SK-N-SH (cell line): ENCODE measurements at regions not wholly inside any gene's neighbourhood (a gene's known extent, or its start where the extent isn't known, plus 50 kb on each side); places are given as distances from the start of the nearest gene placed in this dataset.

Experiments used
- CTCF ChIA-PET: fragments of 300-600, 350-600 bp; formaldehyde crosslinking; extraction: SDS; loops from one replicate; lab custom pipeline; 2021; lab: Yijun Ruan, JAX
- POLR2A ChIA-PET: fragments of 350-600 bp; sonication (Branson Sonifier 250); formaldehyde crosslinking; extraction: SDS; loops from one replicate; lab custom pipeline; 2020; ENCODE audit warnings: antibody characterized with exemption, inconsistent platforms; lab: Yijun Ruan, JAX
- DNase-seq: peaks from one replicate; pipeline ENCODE4 v3.0.0; 2012
- H2AFZ ChIP-seq: fragments of 200-600 bp; sonication (generic); 2 replicates; pipeline ENCODE4 v1.8.1; 2016; ENCODE audit warnings: antibody characterized with exemption, mild to moderate bottlenecking, low read depth
- H3F3A ChIP-seq: fragments of 200-600 bp; sonication (generic); replicated peaks from 2 replicates; pipeline ENCODE3; 2016; ENCODE audit warnings: antibody characterized with exemption, mild to moderate bottlenecking; ENCODE audit not compliant: insufficient read depth
- H3K27ac ChIP-seq, 2 experiments: fragments of 200-500 bp in 1 of 2; fragments of 200-600 bp in 1 of 2; sonication (Bioruptor generic) in 1 of 2; sonication (generic), shearing (Covaris generic) in 1 of 2; 2 replicates each; pipeline versions ENCODE4 v1.5.1 to v1.6.1; 2014 to 2016; ENCODE audit warnings: low read depth in 2 of 2, inconsistent platforms in 1 of 2, low read length in 1 of 2, mild to moderate bottlenecking in 1 of 2, mixed read lengths in 1 of 2
- H3K27me3 ChIP-seq: fragments of 200-600 bp; sonication (generic), shearing (Covaris generic); 2 replicates; pipeline ENCODE4 v1.6.1; 2016; ENCODE audit warnings: mixed run types; ENCODE audit not compliant: insufficient read depth
- H3K36me3 ChIP-seq, 2 experiments: fragments of 200-500 bp in 1 of 2; fragments of 200-600 bp in 1 of 2; sonication (Bioruptor generic) in 1 of 2; sonication (generic) in 1 of 2; replicated peaks in 1 of 2; 2 replicates each; pipeline versions ENCODE3 to v1.5.1; 2014 to 2016; ENCODE audit warnings: low read length in 1 of 2, mild to moderate bottlenecking in 1 of 2; ENCODE audit not compliant: insufficient read depth in 2 of 2, control insufficient read depth in 1 of 2
- H3K4me1 ChIP-seq, 2 experiments: fragments of 200-500 bp in 1 of 2; fragments of 200-600 bp in 1 of 2; sonication (Bioruptor generic) in 1 of 2; sonication (generic), shearing (Covaris generic) in 1 of 2; 2 replicates each; pipeline versions ENCODE4 v1.5.1 to v1.6.1; 2014 to 2016; ENCODE audit warnings: low read depth in 1 of 2, low read length in 1 of 2, mixed run types in 1 of 2; ENCODE audit not compliant: insufficient read depth in 2 of 2, control insufficient read depth in 1 of 2
- H3K4me2 ChIP-seq: fragments of 200-600 bp; sonication (generic), shearing (Covaris generic); 2 replicates; pipeline ENCODE4 v1.6.1; 2017; ENCODE audit warnings: mixed run types
- H3K4me3 ChIP-seq, 2 experiments: fragments of 200-500 bp in 1 of 2; fragments of 200-600 bp in 1 of 2; sonication (Bioruptor generic) in 1 of 2; sonication (generic), shearing (Covaris generic) in 1 of 2; 2 replicates each; pipeline versions ENCODE4 v1.5.1 to v1.8.1; 2014 to 2016; ENCODE audit warnings: low read depth in 2 of 2, inconsistent platforms in 1 of 2, low read length in 1 of 2, mild to moderate bottlenecking in 1 of 2, mixed read lengths in 1 of 2, moderate library complexity in 1 of 2
- H3K79me2 ChIP-seq: fragments of 200-600 bp; sonication (generic); 2 replicates; pipeline ENCODE4 v1.8.1; 2017; ENCODE audit warnings: mild to moderate bottlenecking; ENCODE audit not compliant: insufficient read depth
- H3K9ac ChIP-seq: fragments of 200-600 bp; sonication (generic); 2 replicates; pipeline ENCODE4 v1.6.1; 2017; ENCODE audit warnings: mixed run types
- H3K9me2 ChIP-seq: fragments of 200-600 bp; sonication (generic); 2 replicates; pipeline ENCODE4 v1.6.1; 2017; ENCODE audit warnings: mixed run types
- H3K9me3 ChIP-seq: fragments of 200-600 bp; sonication (generic); 2 replicates; pipeline ENCODE4 v1.6.1; 2017; ENCODE audit warnings: mixed run types, mild to moderate bottlenecking, moderate library complexity
- H4K20me1 ChIP-seq: fragments of 200-600 bp; sonication (generic); 2 replicates; pipeline ENCODE4 v1.6.1; 2017; ENCODE audit warnings: mild to moderate bottlenecking, mixed run types; ENCODE audit not compliant: insufficient read depth
- EZH2phosphoT487 ChIP-seq: fragments of 200-600 bp; sonication (generic); IDR thresholded peaks from 2 replicates; pipeline ENCODE4 v1.6.1; 2017; ENCODE audit warnings: low read depth, mixed run types, mild to moderate bottlenecking, antibody characterized with exemption, moderate library complexity, borderline replicate concordance
- FOSL2 ChIP-seq: IDR thresholded peaks from 2 replicates; pipeline ENCODE4 v1.4.0; 2012; ENCODE audit warnings: low read depth, mild to moderate bottlenecking, moderate library complexity, borderline replicate concordance
- FOXJ3 ChIP-seq: sonication (generic); formaldehyde crosslinking; IDR thresholded peaks from 2 replicates; pipeline ENCODE4 v1.5.1; 2020; ENCODE audit warnings: mild to moderate bottlenecking, missing genetic modification reagents
- FOXM1 ChIP-seq: IDR thresholded peaks from 2 replicates; pipeline ENCODE4 v1.4.0; 2012; ENCODE audit warnings: low read depth, mild to moderate bottlenecking
- GABPA ChIP-seq: IDR thresholded peaks from 2 replicates; pipeline ENCODE4 v1.4.0; 2012; ENCODE audit warnings: low read depth, mild to moderate bottlenecking
- MEF2A ChIP-seq: IDR thresholded peaks from 2 replicates; pipeline ENCODE4 v1.4.0; 2012; ENCODE audit warnings: low read depth, borderline replicate concordance
- MXI1 ChIP-seq: IDR thresholded peaks from 2 replicates; pipeline ENCODE4 v1.6.1; 2012; ENCODE audit warnings: mild to moderate bottlenecking, low read depth, low read length, improper control_type of control experiment
- NFIC ChIP-seq: IDR thresholded peaks from 2 replicates; pipeline ENCODE4 v1.4.0; 2012; ENCODE audit warnings: borderline replicate concordance
- POLR2AphosphoS5 ChIP-seq: IDR thresholded peaks from 2 replicates; pipeline ENCODE4 v1.6.1; 2012; ENCODE audit warnings: low read depth, low read length
- RAD21 ChIP-seq: IDR thresholded peaks from 2 replicates; pipeline ENCODE4 v1.6.1; 2012; ENCODE audit warnings: mild to moderate bottlenecking, low read length
- RCOR1 ChIP-seq: fragments of 150-350 bp; IDR thresholded peaks from 2 replicates; pipeline ENCODE4 v1.6.1; 2017; ENCODE audit warnings: antibody characterized with exemption, low read length
- RFX5 ChIP-seq: IDR thresholded peaks from 2 replicates; pipeline ENCODE4 v1.6.1; 2012; ENCODE audit warnings: mild to moderate bottlenecking, improper control_type of control experiment, low read length
- SMC3 ChIP-seq: IDR thresholded peaks from 2 replicates; pipeline ENCODE4 v1.6.1; 2012; ENCODE audit warnings: low read depth, low read length, improper control_type of control experiment
- TAF1 ChIP-seq: IDR thresholded peaks from 2 replicates; pipeline ENCODE4 v1.6.1; 2012; ENCODE audit warnings: low read depth, mild to moderate bottlenecking, low read length, moderate library complexity, borderline replicate concordance
- TCF12 ChIP-seq: IDR thresholded peaks from 2 replicates; pipeline ENCODE4 v1.4.0; 2012
- USF1 ChIP-seq: IDR thresholded peaks from 2 replicates; pipeline ENCODE4 v1.4.0; 2012; ENCODE audit warnings: low read depth, borderline replicate concordance
- USF2 ChIP-seq: fragments of 150-350 bp; IDR thresholded peaks from 2 replicates; pipeline ENCODE4 v1.6.1; 2017; ENCODE audit warnings: antibody characterized with exemption, low read length, low read depth, borderline replicate concordance
- YY1 ChIP-seq: IDR thresholded peaks from 2 replicates; pipeline ENCODE4 v1.4.0; 2012; ENCODE audit warnings: low read depth, mild to moderate bottlenecking
- ZBTB33 ChIP-seq: IDR thresholded peaks from 2 replicates; pipeline ENCODE4 v1.4.0; 2012; ENCODE audit warnings: low read depth, borderline replicate concordance
- WGBS: methylation state at CpG from one replicate; pipeline ENCODE4 v1.1.6; 2017; ENCODE audit warnings: low lambda C conversion rate; 5-methylcytosine and 5-hydroxymethylcytosine counted together

DNA sequence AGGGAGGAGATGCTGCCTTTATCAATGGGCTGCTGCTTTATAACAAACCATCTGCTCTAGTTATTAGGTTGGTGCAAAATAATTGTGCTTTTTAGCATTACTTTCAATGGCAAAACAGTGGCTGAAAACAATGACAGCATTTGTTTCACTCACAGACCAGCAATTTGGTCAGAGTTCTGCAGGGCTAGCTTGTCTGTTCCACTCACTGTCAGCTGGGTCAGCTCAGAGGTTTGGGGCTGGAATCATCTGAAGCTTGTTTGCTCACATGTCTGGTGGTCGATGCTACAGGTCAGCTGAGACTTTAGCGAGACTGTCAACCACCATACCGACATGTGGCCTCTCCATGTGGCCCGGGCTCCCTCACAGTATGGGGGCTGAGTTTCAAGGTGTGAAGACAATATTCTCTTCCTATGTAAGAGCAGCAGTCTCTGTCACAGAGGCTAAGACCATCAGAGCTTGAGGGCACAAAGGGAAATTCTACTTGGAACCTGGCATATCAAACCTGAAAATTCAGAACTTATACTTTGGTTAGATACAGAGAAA lies 81.3 kb upstream of the LIMCH1 start:
- H3K4me1 ChIP-seq: peaks cover 0 to 11% of the 10 kb centered on the region in 2 experiments; a peak in 2 of 4 replicates
- no peak overlapping the region for H2AFZ ChIP-seq
- no peaks in the 10 kb centered on the region for H3K36me3 ChIP-seq
- no peaks in the 10 kb centered on the region for H3K9me2 ChIP-seq
- no peak for TF ChIP-seq ZBTB33
- no peak for TF ChIP-seq EZH2phosphoT487
- no peak for TF ChIP-seq GABPA
- no peak for TF ChIP-seq USF2
- no peak for TF ChIP-seq MEF2A
- no peak for TF ChIP-seq NFIC
- no peak for TF ChIP-seq FOSL2
- TF ChIP-seq YY1: no peak
- TF ChIP-seq USF1: no peak
- no peak for TF ChIP-seq RAD21
- H3K9me3 ChIP-seq: no peaks in the 10 kb centered on the region
- CTCF ChIA-PET: interaction anchor here (1.0 to 1.6 kb wide), 3 partner anchors 12 to 145 kb away, joined by 3 to 4 read pairs (median 3); no protein-coding TSS in a partner anchor
- no peak overlapping the region for H3K27ac ChIP-seq
- H3K79me2 ChIP-seq: no peaks in the 10 kb centered on the region
- no peaks in the 10 kb centered on the region for H3K27me3 ChIP-seq
- no peaks in the 10 kb centered on the region for H3F3A ChIP-seq
- no peak for DNase-seq
- H3K4me2 ChIP-seq: no peak overlapping the region
- WGBS: 68% methylated on average over 4 of the region's 4 CpGs
- no peak overlapping the region for H3K4me3 ChIP-seq
- POLR2A ChIA-PET: no interaction called here
- H4K20me1 ChIP-seq: no peaks in the 10 kb centered on the region
- H3K9ac ChIP-seq: no peak overlapping the region

DNA sequence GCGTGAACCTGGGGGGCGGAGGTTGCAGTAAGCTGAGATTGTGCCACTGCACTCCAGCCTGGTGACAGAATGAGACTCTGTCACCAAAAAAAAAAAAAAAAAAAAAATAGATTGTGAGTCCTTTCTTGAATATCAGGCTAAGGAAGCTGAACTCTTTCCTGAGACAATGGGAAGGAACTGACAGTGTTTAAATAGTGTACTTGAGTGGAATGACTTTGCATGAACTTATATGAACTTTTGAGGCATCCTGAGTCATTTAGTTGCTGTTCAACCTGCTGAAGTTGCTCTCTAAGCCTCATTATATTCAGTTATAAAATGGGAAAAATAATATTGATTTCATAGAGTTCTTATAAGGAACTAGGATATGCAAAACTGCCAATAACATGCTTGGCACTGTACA lies 79.3 kb upstream of the LIMCH1 start:
- 65% methylated on average over 2 of the region's 2 CpGs for WGBS
- H3K4me2 ChIP-seq: no peak overlapping the region
- no peak overlapping the region for H3K27ac ChIP-seq
- no peak overlapping the region for H2AFZ ChIP-seq
- no peaks in the 10 kb centered on the region for H3K27me3 ChIP-seq
- no peaks in the 10 kb centered on the region for H3K9me3 ChIP-seq
- H3K4me1 ChIP-seq: peaks cover 0 to 15% of the 10 kb centered on the region in 2 experiments; a peak in 2 of 4 replicates
- H3F3A ChIP-seq: no peaks in the 10 kb centered on the region
- H3K9me2 ChIP-seq: no peaks in the 10 kb centered on the region
- H3K36me3 ChIP-seq: no peaks in the 10 kb centered on the region
- DNase-seq: no peak
- no peak overlapping the region for H3K9ac ChIP-seq
- no peaks in the 10 kb centered on the region for H3K79me2 ChIP-seq
- ChIA-PET CTCF (interaction anchor here (1.0 kb wide), 1 partner anchor 10 kb away, joined by 3 read pairs; no protein-coding TSS in a partner anchor), POLR2A (no interaction called here)
- no peak overlapping the region for H3K4me3 ChIP-seq
- no peaks in the 10 kb centered on the region for H4K20me1 ChIP-seq
- TF ChIP-seq POLR2AphosphoS5 (no peak), TCF12 (no peak), RCOR1 (no peak), RFX5 (no peak), SMC3 (no peak), FOXJ3 (CRISPR knock-in tag) (no peak), FOXM1 (no peak), NFIC (no peak), ZBTB33 (no peak), EZH2phosphoT487 (no peak), USF1 (no peak), MXI1 (no peak), TAF1 (no peak)
